Tibial artery (tissue), 4 donors: ENCODE measurements at regions not wholly inside any gene's neighbourhood (a gene's known extent, or its start where the extent isn't known, plus 50 kb on each side); places are given as distances from the start of the nearest gene placed in this dataset.

Source experiments
- DNase-seq, 2 donors: peaks; one replicate each; pipeline ENCODE4 v3.0.0-alpha.2; 2019
- H3K27ac ChIP-seq, 2 donors: fragments of 200-600 bp; sonication (generic) in 1 of 2; 1 replicate in 1 of 2; 2 replicates in 1 of 2; pipeline ENCODE4 v1.5.1; 2018 to 2019; ENCODE audit warnings: mild to moderate bottlenecking in 1 of 2
- H3K27me3 ChIP-seq, 2 donors: fragments of 200-600 bp; sonication (generic) in 1 of 2; one replicate each; pipeline versions ENCODE4 v1.5.1 to v1.6.0; 2016 to 2019
- H3K36me3 ChIP-seq, 3 donors: fragments of 200-600 bp; sonication (generic) in 2 of 3; one replicate each; pipeline ENCODE4 v1.5.1; 2016 to 2019; ENCODE audit warnings: mild to moderate bottlenecking in 2 of 3
- H3K4me1 ChIP-seq, 4 donors: fragments of 200-600 bp; sonication (generic) in 2 of 4; 1 replicate in 3 of 4; 2 replicates in 1 of 4; pipeline ENCODE4 v1.5.1; 2016 to 2019
- H3K4me3 ChIP-seq, 2 donors: fragments of 200-600 bp; sonication (generic) in 1 of 2; 1 replicate in 1 of 2; 2 replicates in 1 of 2; pipeline ENCODE4 v1.5.1; 2018 to 2019; ENCODE audit warnings: mild to moderate bottlenecking in 2 of 2
- H3K9me3 ChIP-seq, 3 donors: fragments of 200-600 bp; sonication (generic) in 1 of 3; one replicate each; pipeline ENCODE4 v1.5.1; 2016 to 2019
- CTCF ChIP-seq, 2 experiments: fragments of 200-600 bp in 1 of 2; fragments of 450-650 bp in 1 of 2; IDR thresholded peaks; one replicate each; pipeline ENCODE4 v1.5.1; 2017 to 2019; ENCODE audit warnings: antibody characterized with exemption in 2 of 2, mild to moderate bottlenecking in 1 of 2, moderate library complexity in 1 of 2
- intact Hi-C: fragments of 100-400 bp; cut with DNase I; formaldehyde crosslinking; loops from one replicate; pipeline ENCODE4 v1.15.0; 2023; ENCODE audit warnings: low total_unique reads

DNA sequence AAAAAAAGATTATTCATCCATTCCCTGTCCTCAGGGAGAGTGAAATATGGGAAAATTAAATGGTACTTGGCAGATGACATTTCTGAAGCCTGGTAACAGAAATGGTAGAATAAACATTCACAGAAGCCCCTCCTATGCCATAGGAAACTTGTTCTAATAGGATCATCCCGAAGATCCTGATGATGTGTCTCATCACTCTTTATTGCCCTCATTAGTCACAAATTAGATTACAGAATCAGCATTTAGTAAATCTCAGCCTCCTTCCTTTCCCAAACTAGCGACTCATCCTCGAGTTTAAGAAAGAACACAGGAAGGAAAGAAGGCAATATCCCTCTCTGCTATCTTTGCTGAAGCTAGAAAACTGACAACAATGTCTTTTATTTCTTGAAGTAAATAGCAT, 154.4 kb downstream of the TMEM200A start:
- no peak overlapping the region for H3K27ac ChIP-seq
- no peak for DNase-seq
- no peaks in the 10 kb centered on the region for H3K9me3 ChIP-seq
- H3K4me3 ChIP-seq, result no peak overlapping the region
- H3K4me1 ChIP-seq, result no peaks in the 10 kb centered on the region
- no peaks in the 10 kb centered on the region for H3K27me3 ChIP-seq
- H3K36me3 ChIP-seq, result no peaks in the 10 kb centered on the region
- intact Hi-C loops, result no loop called here
- no peak for TF ChIP-seq CTCF (IDR thresholded peaks at IDR 0.05)

GRCh38 chr6:130520801-130521200, 155.0 kb downstream of the TMEM200A start:
- Histone ChIP-seq H3K4me3 (no peak overlapping the region), H3K4me1 (no peaks in the 10 kb centered on the region), H3K27me3 (no peaks in the 10 kb centered on the region), H3K27ac (no peak overlapping the region), H3K9me3 (no peaks in the 10 kb centered on the region), H3K36me3 (no peaks in the 10 kb centered on the region)
- TF ChIP-seq CTCF (IDR thresholded peaks at IDR 0.05), result no peak
- DNase-seq, result no peak
- intact Hi-C loops, result no loop called here

GRCh38 chr6:130524552-130524951, 158.7 kb downstream of the TMEM200A start:
- Histone ChIP-seq H3K27ac (no peak overlapping the region), H3K27me3 (no peaks in the 10 kb centered on the region), H3K4me1 (no peaks in the 10 kb centered on the region), H3K9me3 (no peaks in the 10 kb centered on the region), H3K4me3 (no peak overlapping the region), H3K36me3 (no peaks in the 10 kb centered on the region)
- TF ChIP-seq CTCF (IDR thresholded peaks at IDR 0.05), result no peak
- DNase-seq, result no peak
- intact Hi-C loops, result no loop called here

GRCh38 chr6:130525408-130525807, 159.6 kb downstream of the TMEM200A start:
- TF ChIP-seq CTCF (IDR thresholded peaks at IDR 0.05), result no peak
- Histone ChIP-seq H3K9me3 (no peaks in the 10 kb centered on the region), H3K36me3 (no peaks in the 10 kb centered on the region), H3K27ac (no peak overlapping the region), H3K4me3 (no peak overlapping the region), H3K4me1 (no peaks in the 10 kb centered on the region), H3K27me3 (no peaks in the 10 kb centered on the region)
- DNase-seq, result no peak
- intact Hi-C loops, result no loop called here

DNA sequence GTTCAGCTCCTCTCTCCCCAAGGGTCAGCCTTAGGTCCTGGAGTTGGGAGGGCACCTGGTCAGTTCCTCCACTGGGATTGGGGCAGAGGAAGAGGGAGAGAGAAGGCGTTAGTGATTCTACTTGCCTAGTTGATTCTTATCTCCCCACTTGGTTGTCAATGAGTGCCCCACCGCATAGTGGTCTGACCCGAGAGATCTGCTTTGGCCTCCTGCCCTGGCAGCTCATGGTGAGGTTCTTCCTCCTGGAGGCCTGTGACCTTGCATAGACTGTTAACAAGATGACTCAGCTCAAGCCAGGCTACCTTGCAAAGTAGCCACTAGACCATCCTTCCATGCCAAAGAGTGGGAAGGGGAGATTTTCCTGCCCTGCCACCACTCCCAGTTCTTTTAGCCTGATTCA, 160.6 kb downstream of the TMEM200A start:
- Histone ChIP-seq H3K27me3 (no peaks in the 10 kb centered on the region), H3K9me3 (no peaks in the 10 kb centered on the region), H3K36me3 (no peaks in the 10 kb centered on the region), H3K4me3 (no peak overlapping the region), H3K4me1 (no peaks in the 10 kb centered on the region), H3K27ac (no peak overlapping the region)
- intact Hi-C loops, result no loop called here
- TF ChIP-seq CTCF (IDR thresholded peaks at IDR 0.05), result no peak
- DNase-seq, result no peak

DNA sequence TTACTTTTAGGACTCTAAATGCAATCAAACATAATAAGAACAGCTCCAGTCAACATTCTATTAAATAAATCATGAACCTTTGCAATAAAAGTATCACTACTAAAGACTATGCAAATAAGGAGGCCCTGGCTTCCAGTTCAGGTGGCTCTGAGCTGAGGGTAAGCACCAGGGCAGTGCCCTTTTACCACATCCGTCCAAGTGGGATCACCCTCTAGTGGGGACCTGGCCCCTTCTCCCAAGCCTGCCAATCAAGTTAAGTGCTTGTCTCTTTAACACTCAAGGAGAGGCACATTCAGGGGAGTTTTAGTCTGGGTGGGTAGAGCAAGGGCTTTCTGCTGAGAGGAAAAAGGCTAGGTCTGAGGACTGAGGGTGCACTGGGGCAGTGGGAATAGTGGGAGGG, 161.4 kb downstream of the TMEM200A start:
- no peaks in the 10 kb centered on the region for H3K4me1 ChIP-seq
- H3K36me3 ChIP-seq, result no peaks in the 10 kb centered on the region
- DNase-seq, result no peak
- no peak for TF ChIP-seq CTCF (IDR thresholded peaks at IDR 0.05)
- no peak overlapping the region for H3K4me3 ChIP-seq
- H3K27ac ChIP-seq, result no peak overlapping the region
- no peaks in the 10 kb centered on the region for H3K27me3 ChIP-seq
- no peaks in the 10 kb centered on the region for H3K9me3 ChIP-seq
- intact Hi-C loops, result no loop called here
